Dermis blood vessel endothelial cell (primary cell): ENCODE measurements at regions not wholly inside any gene's neighbourhood (a gene's known extent, or its start where the extent isn't known, plus 50 kb on each side); places are given as distances from the start of the nearest gene placed in this dataset.
A peak's percentile ranks its signal among the peaks of the same experiment; 100 is the strongest.
"Not testable (repeated sequence)": the region's sequence is repeated elsewhere in the genome, so short reads cannot be mapped to it uniquely, and the experiment has no call there.

Experiments used
- DNase-seq: peaks from one replicate; pipeline ENCODE4 v3.0.0; 2010

GRCh38 chr2:21194147-21194546 lies 70.4 kb downstream of the TDRD15 start:
- DNase-seq, result no peak

DNA sequence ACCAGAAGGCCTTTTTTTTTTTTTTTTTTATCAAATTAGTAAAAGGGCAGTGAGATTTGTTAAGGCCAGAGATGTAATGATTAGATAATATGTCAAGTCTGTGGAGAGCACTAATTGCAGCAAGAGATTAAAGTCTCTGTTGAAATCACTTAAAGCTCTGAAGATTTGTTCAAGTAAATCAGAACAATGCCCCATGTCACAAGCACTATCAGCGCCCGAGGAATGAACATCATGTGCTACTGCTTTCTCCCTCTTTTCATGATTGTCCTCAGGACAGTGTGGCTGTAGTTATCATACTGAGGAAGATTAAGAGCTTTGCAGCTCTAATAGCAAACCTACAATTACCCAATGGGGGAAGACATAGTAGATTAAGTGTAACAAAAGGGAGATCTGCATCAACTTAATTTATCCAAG lies 71.1 kb downstream of the TDRD15 start:
- no peak for DNase-seq

GRCh38 chr2:21195326-21195725 lies 71.6 kb downstream of the TDRD15 start:
- no peak for DNase-seq

GRCh38 chr2:21198637-21199036 lies 74.9 kb downstream of the TDRD15 start:
- no peak for DNase-seq

- no peak for DNase-seq
Observed at GRCh38 chr2:21203976-21204375, 80.2 kb downstream of the TDRD15 start.

DNA sequence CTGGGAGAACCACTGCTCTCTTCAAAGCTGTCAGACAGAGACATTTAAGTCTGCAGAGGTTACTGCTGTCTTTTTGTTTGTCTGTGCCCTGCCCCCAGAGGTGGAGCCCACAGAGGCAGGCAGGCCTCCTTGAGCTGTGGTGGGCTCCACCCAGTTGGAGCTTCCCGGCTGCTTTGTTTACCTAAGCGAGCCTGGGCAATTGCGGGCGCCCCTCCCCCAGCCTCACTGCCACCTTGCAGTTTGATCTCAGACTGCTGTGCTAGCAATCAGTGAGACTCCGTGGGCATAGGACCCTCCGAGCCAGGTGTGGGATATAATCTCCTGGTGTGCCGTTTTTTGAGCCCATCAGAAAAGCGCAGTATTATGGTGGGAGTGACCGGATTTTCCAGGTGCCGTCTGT lies 90.3 kb downstream of the TDRD15 start:
- not testable (repeated sequence) for DNase-seq

- no peak for DNase-seq
Observed at GRCh38 chr2:21217442-21217841, 93.7 kb downstream of the TDRD15 start.

GRCh38 chr2:21220930-21221329 lies 97.2 kb downstream of the TDRD15 start:
- DNase-seq, result peak; percentile 15

DNA sequence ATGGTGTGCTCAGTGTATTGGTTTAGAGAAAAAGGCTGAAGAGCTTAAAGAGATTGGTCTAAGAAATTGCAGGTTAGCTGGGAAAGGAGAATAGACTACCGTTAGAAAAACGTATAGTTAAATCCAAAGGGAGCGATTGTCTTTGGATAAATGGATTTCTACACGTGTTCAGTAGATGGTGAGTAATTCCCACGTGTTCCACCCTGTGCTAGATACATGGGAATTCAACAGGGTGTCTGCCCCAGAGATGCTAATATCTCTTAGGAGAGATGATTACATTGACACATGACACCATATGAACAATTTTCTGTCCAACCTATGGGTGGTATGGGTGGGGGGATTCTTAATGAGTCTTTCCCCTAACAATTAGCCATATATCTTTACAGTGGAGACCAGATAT lies 99.8 kb downstream of the TDRD15 start:
- DNase-seq, result no peak

DNA sequence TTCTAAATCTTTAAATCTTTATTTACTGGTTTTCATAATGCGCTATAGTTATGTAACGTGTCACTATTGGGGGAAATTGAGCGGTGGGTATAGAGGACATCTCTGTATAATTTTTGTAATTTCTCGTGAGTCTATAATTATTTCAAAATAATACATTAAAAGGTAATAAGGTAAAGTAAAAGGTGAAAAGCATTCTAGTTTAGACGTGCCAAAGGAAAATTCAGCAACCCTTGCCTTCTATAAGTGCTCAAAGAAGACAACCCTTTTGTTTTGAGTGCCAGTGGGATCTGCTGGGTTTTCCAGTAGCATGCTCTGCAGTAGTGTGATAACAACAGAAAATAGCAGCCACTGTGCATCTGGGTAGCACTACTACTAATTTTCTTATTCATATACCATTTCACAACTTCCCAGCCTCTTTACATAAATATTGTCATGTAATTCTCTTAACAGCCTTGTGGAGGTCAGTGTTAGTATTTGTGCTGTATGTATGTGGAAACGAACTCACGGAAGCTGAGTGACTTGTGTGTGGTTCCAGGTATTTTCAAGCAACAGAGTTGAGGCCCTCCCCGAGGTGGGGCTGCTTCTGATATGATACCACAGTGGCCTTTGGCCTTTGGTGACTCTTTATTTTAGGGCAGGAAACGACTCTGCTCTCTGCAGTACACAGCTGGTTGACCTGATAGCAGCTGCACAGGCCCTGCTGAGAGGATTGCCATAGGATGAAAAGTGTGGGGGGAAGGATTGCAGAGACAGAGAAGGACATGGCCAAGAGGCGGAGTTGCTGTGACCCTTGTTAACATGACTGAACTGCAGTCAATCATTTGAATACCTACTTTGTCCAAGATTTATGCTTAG lies 104.5 kb downstream of the TDRD15 start:
- DNase-seq, result no peak

GRCh38 chr2:21229302-21229701 lies 105.5 kb downstream of the TDRD15 start:
- DNase-seq, result no peak

DNA sequence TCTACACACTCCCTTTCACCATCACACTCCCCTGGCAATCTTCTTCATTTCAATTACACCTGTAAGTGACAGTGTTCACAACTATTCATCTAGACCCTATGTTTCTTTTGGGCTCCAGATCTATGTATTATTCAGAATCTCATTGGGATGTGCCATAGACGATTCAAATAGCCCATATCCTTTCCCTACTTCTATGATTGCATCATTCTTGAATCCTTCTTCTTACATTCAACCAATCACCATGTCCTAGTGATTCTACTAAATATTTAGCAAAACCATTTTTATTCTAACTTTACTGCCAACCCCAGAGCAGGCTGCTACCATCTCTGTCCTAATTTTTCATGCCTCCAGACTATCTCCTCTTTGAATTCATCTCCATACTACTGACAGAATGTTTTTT lies 106.4 kb downstream of the TDRD15 start:
- no peak for DNase-seq

GRCh38 chr2:21231985-21232384 lies 108.2 kb downstream of the TDRD15 start:
- DNase-seq, result no peak

DNA sequence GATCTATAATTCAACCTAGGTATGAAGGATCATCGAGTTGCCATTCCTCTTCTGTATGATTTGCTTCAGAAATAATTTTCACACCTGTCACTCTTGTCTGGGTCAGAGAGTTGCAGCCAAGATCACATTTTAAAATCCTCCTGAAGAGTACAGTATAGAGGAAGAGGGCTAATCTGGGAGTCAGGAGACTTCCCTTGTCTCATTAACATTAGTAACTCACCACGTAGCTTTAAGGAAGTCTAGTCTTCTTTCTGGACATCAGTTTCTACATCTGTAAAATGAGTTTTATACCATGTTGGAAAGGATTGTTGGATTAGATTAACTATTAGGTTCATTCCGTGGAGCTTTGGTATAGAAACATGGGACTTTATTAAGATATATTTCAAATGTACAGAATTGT lies 109.4 kb downstream of the TDRD15 start:
- DNase-seq, result no peak

- DNase-seq, result no peak
Observed at GRCh38 chr2:21234001-21234400, 110.2 kb downstream of the TDRD15 start.

DNA sequence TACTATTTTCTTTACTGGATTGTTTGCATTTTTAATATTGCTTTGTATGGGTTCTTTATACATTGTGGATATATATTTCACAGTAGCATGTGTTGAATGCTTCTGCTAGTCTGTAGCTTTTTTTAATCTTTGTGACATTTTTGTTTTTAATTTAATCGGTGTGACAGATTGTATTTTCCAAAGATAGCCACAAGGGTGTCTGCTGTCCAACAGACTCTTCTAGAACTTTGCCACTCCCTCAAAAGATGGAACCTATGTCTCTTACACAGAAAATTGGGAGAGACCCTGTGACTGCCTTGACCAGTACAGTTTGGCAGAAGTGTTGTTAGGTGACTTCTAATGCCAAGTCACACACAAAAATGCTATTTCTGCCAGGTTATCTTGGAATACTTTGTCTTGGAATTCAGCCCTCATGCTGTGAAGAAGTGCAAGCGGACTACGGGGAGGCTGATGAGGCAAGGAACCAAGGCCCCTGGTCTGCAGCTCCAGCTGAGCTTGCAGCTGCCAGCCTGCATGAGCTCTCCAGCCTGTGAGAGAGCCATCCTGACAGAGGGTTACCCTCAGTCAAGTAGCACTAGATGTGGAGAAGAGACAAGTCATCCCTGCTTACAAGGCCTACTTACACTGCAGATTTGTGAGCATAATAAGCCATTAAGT lies 110.8 kb downstream of the TDRD15 start:
- DNase-seq, result no peak

- DNase-seq, result not testable (repeated sequence)
Observed at GRCh38 chr2:21239749-21240148, 116.0 kb downstream of the TDRD15 start.

GRCh38 chr2:21244161-21244560 lies 120.4 kb downstream of the TDRD15 start:
- DNase-seq, result no peak

GRCh38 chr2:21245565-21245964 lies 121.8 kb downstream of the TDRD15 start:
- DNase-seq, result no peak

DNA sequence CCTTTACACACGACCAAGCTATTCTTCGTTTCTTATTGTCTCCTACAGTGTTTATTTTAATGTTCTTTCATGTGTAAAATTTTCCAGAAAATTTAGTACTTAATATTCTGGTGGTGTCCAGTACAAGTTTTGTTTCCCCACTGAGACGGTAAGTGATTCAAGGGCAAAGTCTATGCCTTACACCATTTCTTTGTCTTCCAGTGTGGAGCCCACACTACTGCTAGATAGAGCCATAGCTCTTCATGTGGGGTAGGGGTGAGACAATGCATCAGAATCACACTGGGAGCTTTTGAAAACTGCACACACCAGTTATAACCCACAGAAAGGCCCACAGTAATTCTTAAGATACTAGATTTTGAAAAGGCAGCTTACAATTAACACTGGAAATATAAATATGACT lies 125.6 kb downstream of the TDRD15 start:
- DNase-seq, result no peak

DNA sequence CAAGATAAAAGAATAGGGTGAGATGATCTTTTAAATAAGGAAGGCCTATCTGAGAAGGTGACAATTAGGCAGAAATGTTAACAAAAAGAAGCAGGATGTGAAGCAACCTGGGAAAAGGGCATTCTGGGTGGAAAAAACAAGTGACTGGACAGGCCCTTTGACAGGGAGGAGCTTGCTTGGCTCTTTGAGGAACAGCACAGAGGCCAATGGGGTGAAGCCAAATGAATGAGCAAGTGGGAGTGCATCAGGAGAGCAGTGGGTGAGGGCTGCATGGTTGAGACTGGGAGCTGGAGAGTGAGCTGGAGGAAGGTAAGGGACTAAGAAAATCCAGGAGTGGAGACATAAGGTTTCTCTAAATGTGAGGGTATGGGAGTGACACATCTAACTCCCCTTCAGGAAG lies 126.9 kb downstream of the TDRD15 start:
- DNase-seq, result no peak

- no peak for DNase-seq
Observed at GRCh38 chr2:21251216-21251980, 127.6 kb downstream of the TDRD15 start.

DNA sequence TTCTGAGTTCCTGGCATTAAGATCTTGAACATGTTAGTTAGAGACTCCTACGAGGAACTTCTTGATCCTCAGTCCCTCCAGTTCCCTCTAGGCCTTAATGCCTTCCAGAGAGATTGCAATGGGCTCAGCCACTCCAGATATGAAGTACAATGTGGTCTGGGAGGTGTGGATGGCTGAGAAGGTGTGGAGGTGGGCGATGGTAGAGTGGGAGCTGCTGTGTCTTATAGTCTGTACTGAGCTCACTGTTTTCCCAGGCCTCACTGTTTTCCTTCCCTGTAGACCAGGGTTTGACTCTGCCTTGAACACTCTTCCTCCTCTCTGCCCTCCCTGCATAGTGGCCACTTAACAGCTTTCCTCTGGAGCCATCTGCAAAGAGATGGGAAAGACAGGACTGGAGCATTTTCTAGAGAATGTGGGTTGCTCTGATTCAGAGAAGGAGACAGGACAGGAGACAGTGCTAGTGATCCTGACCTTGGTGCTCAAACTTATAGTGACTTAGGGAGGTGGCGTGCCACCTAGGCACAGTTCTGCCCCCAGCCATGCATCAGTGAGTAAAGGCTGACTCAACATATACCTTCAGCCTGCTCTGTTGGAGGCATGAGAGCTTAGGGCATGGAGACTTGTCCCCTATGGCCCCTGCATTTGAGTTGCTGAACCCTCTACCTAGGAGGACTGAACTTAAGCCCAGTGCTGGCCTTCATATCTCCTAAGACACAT lies 129.7 kb downstream of the TDRD15 start:
- no peak for DNase-seq
